ENCODE measurements at regions not wholly inside any gene's neighbourhood (a gene's known extent, or its start where the extent isn't known, plus 50 kb on each side); places are given as distances from the start of the nearest gene placed in this dataset.
A peak's percentile ranks its signal among the peaks of the same experiment; 100 is the strongest.

DNA sequence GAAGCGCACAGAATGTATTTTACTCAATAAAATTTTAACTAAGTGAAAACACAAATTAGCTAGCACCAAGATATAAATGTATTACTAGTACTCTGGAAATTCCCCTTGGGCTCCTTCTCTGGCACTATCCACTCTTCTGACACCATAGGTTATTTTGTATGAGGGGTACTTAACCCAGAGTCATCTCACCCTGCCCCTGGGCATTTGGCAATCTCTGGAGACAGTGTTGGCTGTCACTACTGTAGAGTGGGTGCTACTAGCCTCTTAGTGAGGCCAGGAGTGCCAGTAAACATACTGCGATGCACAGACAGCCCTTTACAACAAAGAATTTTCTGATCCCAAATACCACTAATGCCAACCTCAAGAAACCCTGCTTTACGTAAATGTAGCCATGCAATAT, 246.3 kb upstream of the KBTBD8 start:
- no peak for DNase-seq

DNA sequence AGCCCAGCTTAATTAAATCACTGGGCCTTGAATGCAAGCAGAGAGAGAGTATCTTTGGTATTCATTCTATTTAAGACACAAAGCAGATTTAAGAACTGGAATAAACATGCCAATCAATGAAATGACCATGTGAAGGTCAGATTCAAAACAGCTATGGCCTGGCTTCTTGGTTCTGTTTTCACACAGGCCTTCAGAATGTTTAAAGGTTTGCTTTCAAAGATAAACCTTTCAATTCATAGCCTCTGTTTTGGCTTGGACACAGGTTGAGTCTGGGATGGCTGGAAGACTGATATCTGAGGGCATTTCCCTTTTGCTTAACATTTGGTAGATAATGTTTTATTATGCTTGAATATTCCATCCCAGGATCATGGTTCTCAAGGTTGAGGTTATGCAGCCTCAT, 244.4 kb upstream of the KBTBD8 start:
- DNase-seq, result no peak

DNA sequence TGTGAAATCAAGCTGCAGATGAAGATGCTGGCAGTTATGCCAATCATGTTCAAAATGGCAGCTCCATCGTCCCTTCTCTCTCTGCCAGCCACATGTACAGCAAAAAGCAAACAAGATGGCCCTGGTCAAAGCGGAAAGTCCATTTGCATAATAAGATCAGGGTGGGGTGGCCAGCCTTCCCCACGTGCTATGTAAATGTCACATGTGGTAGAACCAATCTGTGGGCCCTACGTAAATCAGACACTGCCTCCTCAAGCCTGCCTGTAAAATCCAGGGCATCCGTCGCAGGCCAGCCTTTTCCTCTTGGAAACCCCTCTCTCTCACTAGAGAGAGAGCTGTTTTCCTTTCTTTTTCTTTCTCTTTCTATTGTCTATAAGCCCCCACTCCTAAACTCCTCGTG, 243.5 kb upstream of the KBTBD8 start:
- no peak for DNase-seq

DNA sequence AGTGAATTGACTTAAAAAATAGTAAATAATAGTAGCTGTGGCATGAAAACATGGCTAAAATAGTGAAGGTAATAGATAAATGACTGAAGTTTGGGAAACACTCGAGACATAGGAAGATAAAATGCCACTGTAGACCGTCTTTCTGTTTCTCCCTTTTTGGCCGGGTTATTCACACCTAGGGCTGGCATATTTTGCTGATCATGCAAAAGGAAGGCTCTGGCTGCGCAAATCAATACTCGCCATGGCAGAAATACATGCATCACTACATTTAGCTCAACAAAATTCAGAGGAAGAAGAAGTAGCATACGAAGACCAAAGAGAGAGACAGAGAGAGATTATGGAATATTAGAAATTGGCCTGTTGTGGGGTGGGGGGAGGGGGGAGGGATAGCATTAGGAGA, 242.2 kb upstream of the KBTBD8 start:
- DNase-seq, result no peak

DNA sequence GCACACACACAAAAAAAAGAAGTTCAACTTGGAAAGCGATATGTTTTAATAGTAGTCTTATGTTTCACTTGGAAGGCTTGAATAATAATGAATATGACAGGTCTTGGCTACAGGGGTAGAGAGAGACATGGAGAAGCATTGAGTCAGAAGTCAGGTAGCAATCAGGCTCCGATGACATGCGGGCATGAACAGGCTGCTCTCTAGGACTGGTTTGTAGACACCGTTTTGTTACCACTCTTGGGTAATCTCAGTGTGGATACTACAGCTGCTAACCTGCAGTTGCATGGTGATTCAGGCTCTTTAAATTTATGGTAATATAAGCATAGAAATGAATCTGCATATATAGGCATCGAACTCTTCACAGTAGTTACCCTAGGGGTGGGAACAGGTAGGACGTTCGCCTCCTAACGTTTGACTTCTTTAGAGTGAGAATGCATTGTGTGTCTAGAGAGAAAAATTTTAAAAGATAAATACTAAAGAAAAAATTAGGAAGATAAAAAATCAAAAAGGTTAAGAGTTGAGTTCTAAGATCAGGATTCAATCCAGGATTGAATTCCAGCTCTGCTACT, 241.6 kb upstream of the KBTBD8 start:
- DNase-seq, result no peak

DNA sequence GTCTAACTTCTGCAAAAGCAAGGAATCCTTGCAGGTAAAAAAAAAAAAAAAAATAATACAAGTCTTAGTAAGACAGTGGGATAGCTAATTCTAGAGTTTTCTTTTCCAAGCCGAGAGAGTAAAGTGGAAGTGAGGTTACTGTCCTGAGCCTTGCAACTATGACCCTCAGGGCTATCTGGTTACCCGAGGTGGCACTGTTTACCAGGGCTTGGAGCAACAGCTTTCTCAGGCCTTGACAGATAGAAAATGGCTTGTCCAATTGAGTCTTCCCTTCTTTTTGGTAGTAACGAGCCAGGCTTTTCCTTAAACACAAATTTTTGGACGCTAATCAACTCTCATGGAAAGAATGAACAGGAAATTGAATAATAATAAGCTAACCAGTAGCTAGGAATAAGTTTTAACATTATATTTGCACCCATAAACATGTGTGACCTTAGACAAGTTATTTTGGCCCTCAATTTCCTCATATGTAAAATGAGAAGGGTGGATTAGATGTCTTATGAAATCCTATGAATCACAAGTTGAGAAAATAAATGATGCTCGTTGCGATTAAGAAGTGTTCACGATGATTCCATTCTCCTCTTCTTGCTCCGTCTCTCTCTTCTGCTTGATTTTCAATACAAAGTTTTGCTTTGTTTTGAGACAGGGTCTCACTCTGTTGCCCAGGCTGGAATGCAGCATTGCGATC, 236.9 kb upstream of the KBTBD8 start:
- DNase-seq, result no peak

DNA sequence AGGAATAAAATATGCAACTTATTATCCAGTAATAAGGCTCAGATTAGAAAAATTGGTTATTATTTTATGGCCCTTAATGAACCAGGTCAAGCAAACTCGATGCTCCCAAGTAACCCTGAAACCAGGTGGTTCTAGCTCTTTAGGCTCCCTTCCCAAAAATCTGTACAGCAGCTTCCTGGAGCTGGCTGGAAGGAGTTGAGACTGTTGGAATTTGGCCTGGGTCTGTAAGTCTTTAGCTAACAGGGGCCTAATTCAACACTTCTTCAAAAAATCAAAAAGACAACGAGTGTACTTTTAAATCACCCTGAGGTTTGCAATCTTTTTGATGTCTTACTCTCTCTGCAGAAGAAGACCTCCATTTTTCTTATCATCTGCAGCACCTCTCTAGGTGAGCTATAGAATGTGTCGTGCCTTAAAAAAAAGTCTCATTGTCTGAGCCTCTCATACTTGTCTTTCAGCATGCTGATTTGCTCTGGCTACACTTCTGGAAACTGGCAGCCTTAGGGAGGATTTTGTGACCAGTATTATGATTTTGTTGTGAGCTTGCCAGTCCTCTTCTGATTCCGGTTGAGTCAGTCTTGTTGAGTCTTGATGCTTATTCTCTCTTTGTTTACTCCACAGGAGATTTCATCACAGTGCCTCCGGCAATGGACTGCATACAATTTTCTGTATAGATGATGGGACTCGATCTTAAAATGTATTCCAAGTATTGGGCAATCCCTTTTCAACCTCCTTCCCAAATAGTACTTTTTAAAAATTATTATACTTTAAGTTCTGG, 235.0 kb upstream of the KBTBD8 start:
- DNase-seq, result no peak

DNA sequence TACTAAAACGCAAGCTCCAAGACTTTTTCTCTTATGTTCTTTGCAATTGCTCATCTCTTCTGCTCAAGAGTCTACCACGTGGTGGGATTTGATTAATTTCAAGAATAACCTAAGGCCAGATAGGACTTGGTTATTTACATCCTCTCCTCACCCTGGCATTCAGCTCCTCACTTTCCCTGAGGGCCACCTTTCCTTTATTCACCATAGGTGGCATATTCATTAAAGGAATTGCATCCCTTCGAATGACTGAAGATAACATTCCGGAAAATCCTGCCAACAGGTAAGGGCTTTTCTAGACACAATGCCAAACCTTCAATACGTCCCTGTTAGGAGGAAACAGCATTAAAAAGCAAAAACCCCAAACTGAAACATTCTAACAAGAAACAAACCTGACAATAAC, 220.0 kb upstream of the KBTBD8 start:
- DNase-seq, result no peak

DNA sequence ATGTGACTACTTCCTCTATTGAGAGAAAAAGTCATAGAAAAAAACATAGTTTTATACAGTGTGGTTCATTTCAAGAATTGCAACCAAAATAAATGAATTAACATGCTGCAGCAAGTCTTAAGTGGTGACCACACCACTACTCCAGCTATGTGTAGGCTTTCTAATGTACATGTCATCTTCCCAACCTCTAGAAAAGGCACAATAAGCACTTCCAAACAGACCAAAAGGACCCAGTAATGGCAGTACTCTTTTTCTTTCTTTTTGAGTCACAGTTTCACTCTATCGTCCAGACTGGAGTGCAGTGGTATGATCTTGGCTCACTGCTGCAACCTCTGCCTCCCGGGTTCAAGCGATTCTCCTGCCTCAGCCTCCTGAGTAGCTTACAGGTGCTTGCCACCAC, 219.3 kb upstream of the KBTBD8 start:
- DNase-seq, result no peak

DNA sequence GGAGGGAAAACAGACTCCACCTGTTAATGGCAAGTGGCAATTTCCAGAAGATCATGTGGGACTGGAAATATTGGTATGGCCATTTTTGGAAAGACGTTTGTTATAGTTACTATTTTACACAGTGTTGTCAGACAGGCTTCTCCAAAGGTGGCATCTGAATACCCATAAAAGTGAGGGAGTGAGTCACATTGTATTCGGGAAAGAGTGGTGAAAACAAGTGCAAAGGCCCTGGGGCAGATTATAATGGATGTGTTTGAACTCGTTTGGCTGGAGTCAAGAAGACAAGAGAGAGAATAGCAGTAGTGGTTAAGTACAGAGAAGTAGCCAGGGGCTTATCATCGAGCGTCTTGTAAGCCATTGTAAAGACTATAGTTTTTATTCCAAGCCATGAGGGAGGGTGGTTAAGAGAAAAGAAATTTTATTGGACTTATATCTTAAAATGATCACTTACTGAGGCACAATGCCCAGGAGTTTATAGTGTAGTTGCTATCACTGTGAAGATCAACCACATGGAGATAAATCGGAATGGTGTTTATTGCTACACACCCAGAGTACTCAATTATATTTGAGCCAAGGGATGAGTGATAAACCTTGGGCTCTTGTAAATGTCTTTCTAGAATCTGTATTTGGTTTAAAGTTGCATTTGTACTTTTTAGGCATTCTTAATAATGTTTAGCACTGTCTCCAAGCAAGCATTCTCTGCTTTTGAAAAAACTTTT, 212.8 kb upstream of the KBTBD8 start:
- no peak for DNase-seq

DNA sequence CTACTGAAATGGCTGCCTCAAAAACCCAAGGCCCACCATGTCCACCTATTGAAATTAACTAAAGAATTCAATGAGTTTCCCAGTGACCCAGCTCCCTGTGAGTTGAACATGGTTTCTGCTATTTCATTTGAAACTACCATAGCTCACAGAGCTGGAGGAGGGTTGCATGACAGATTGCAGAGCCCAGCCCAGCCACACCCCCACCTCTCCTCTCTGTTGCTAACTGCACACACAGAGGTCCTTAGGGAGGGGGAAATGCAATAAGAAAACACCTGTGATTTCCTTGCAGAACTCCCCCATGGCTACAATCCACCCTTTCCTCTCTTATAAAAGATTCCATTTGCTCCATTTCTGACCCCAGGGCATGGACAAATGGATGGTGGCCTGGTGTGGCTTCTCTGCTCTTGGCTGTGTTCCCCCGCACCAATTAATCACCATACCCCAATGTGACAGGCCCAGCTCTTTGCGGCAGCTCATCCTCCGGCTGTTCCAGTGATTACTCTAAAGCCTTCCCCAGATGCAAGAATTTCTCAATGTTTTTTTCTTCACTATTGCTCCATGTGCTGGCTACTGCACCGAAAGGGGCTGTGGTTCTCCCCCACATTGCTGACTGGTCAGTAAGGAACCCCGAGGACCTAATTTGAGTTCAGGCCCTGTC, 208.4 kb upstream of the KBTBD8 start:
- no peak for DNase-seq

DNA sequence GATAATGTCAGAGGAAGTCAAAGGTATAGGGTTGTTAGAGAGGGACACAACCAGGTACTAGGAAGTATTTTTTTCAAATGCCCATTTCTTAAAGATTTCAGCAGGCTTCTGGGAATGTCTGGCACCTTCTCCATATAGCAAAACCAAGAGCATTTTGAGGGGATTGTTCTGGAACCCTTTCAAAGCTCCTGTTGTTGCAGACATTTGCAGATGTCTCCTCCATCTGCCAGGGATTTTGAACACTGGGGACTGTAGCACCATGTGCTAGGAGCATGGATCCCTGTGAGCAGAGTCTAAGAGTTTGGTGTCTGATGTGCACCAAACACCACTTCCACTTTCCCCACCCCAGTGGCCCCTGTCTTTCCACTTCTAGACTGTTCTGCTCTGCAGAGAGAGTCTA, 206.0 kb upstream of the KBTBD8 start:
- DNase-seq, result no peak

DNA sequence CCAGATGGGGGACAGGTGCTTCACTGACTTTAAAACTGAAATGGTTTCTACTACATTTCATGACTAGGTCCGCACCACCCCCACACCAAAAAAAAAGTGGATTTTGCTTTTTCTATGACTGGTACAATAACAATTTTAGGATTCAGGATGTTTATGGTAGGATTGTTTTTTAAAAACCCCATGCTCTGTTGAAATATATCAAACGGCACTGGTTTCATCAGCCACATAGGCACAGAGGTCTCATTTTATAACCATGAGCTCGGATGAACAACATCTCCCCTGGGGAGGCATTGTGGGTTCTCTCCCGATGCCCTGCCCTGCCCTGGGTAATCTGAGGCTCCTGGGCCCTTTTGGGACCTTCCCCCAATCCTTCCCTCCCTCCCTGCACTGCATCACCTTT, 202.7 kb upstream of the KBTBD8 start:
- DNase-seq, result no peak

DNA sequence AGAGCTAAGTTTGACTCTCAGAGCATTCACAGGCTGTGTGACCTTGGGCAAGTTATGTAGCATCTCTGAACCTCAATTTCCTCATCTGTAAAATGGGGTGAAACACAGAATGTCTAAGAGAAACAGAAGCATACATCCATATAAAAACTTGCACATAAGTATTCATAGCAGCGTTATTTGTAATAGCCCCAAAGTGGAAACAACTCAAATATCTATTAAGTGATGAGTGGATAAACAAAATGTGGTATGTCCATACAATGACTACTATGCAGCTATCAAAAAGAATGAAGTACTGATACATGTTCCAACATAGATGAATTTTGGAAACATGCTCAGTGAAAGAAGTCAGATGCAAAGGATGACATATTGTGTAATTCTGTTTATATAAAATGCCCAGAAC, 201.8 kb upstream of the KBTBD8 start:
- no peak for DNase-seq

DNA sequence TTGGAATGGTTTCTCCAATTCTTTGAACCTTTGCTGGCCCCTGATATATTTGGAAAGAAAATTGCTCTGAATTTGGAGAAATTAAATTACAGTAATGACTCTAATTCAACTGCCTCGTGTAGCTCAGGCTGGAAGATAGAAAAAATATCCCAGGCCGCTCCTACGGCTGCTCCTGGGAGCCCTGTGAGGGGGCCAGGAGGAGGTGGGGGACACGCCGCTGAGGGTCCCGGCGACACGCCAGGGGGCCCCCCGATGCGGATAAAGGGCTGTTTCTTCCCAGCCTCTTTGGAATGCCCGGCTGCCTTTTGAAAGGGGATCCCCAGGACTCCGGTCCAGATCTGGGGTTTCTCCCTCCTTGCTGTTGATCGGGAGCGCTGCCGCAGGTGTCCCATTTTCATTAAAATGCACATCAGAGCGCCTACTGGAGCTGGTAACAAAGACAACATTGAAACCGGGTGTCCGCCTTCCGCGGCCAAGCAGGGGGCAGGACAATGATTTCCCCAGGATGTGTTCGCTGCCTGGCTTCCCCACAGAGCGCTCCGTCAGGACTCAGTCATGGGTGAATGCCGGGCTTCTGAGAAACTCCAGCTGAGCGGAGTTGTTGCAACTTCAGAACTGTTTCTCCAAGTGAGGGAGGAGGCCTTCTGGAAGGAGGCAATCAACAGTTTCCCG, 200.1 kb upstream of the KBTBD8 start:
- peak in 2 of 4 experiments; percentile 31 to 36 for DNase-seq

DNA sequence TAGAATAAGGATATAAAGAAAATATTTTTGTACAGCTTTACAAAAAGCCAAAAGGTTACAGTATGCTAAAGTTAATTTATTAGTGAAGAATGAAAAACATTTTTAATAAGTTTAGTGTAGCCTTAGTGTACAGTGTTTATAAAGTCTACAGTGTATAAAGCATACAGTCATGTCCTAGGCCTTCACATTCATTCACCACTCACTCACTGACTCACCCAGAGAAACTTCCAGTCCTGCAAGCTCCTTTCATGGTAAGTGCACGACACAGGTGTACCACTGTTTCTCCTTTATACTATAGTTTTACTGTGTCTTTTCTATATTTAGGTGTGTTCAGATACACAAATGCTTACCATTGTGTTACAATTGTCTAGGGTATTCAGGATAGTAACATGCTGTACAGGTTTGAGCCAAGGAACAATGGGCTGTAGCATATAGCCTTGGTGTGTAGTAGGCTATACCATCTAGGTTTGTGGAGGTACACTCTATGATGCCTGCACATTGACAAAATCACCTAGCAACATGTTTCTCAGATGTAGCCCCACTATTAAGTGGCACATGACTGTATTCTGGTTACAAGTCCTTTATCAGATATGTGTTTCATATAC, 197.1 kb upstream of the KBTBD8 start:
- no peak for DNase-seq

DNA sequence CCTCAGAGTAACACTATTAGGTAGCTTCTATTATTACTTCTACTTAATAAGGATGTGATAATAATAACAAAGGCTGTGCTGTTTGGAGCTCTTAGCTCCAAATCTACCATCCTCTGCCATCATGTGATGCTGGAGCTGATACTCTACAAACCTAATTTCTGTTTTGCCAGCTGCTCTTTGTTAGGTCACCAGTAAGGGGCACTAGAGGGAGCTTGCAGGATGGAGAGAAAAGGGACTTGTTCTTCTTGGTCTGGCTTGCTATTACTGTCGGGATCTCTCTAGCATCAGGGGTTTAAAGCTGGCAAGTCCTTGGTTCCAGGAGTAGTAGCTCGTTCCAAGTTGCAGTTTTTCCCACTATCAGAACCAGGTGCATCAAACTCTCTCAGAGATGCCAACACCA, 194.9 kb upstream of the KBTBD8 start:
- DNase-seq, result no peak

DNA sequence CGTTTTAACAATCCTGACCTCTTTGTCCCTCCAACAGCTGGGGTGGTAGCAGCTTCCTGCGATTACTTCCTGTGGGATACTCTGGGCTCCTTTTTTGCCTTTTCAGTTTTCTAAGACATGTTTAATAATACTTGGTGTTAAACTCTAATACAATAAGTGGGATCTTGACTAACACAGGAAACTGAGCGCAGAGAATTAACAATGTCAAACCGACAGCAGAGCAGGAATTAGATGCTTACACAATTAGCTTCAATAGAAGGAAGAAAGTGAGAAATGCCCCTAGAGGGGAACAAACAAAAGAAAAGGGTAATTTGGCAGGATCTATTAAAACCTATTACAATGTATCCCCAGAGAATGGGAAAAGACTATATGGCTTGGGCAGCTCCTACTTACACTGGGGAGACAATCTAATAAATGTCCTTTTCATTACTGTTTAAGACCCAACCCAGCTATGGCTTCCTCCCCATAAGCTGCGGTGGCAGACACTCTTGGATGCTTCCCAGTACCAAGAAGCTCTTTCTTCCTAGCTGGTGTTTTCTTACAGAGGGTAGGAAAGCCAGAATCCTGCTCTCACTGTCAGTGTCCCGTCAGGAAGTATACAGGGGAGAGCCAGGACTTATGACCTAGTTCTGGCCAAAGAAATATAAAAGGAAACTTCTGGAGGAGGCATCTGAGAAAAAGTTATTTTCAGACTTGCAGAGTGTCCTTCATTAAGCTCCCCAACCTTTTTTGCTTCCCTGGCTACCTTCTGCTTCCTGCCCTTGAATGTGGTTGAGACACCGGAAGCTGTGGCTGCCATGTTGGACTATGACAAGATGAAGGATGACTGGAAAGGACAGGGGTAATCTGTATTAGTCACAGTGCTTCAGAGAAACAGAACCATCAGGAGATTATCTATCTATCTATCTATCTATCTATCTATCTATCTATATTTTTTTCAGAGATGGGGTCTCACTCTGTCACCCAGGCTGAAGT, 194.1 kb upstream of the KBTBD8 start:
- DNase-seq, result peak in 1 of 4 experiments; percentile 3

DNA sequence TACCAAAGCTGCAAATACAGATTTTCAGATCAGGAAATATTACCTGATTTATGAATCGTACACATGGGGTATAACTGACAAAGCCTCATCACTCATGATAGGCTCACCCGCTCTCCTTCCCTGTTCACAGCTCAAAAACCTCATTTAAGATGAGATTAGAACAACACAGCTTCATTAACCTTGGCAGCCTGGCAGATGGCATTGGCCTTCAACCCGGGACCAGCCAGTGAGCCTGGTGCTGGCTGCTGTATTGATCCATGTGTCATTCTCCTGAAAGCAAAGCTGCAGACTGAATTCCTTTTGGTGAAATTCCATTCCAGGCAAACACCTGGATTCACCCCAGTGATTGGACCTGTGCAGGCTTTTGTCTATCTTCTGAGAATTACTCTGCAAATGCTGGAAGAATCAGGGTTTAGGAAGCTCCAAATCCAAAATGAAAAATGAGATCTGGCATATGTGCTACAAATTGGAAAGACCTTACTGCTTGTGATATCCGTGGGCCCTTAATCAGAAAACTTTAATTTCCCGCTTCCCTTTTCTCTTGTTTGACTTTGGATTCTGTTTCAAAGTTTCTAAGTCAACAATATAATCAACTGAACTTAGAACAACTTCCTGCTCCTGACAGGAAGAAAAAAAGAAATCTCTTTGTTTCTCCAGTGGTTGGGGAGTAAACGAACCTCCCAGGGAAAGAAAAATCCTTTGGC, 189.1 kb upstream of the KBTBD8 start:
- DNase-seq, result no peak

DNA sequence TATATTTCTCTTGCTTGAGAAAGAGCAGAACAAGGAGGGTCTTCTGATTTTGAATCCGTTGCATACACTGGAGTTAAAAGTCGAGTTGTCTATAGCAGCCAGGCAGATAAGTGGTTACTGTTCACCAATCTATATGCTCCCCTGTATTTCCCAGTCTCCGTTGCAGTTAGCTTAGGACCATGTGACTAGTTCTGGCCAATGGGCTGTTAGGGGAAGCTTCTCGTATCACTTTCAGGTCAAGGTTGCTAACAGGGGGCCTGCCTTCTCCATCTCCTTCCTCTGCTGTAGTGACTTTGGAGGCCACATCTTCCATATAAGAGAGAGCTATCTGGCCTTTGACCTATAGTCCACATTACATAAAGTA, 188.5 kb upstream of the KBTBD8 start:
- no peak for DNase-seq

Measured in suppressor macrophage (primary cell).